NCI-H2171 treated with DMSO at 0.1 percent for 48 hours (cell line): ENCODE measurements at regions not wholly inside any gene's neighbourhood (a gene's known extent, or its start where the extent isn't known, plus 50 kb on each side); places are given as distances from the start of the nearest gene placed in this dataset.
"Not testable (repeated sequence)": the region's sequence is repeated elsewhere in the genome, so short reads cannot be mapped to it uniquely, and the experiment has no call there.

Experiments used
- DNase-seq: peaks from one replicate; lab custom pipeline; 2025; lab: John Stamatoyannopoulos, UW

DNA sequence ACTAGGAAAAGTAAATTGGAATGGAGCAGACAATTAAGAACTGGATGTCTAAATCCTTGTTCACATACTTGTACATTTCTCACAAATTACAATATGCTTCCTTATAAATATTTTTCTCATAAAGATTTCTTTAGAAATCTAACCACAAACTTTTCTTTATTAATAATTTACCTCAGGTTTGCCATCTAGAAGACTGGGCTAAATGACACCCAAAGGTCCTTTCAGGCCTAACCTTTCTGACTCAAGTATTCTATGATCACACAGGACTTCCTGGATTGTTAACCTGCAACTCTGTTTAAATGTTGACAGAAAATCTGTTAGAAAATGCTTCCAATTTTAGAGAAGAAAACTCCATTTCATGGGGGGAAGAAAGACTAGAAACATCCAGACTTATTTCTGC lies 330.5 kb upstream of the MAP3K7 start:
- DNase-seq = no peak

DNA sequence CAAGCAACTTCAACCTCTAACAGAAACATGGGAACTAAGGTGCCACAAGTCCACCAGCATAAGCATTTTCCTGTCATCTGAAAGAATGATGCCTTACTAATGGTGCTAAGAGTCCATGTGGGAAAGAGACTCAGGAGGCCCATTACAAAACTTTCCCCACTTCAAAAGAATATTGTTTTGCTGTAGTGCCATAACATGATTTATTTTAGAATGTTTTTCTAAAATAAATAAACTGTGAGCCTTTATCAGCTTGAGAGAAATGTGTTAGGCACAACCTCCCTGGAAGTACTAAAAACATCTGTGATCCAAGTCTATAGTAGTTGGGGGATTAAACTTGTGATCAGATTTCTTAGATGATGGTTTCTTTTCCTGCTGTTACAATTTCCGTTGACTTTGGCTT lies 330.1 kb upstream of the MAP3K7 start:
- DNase-seq = no peak

DNA sequence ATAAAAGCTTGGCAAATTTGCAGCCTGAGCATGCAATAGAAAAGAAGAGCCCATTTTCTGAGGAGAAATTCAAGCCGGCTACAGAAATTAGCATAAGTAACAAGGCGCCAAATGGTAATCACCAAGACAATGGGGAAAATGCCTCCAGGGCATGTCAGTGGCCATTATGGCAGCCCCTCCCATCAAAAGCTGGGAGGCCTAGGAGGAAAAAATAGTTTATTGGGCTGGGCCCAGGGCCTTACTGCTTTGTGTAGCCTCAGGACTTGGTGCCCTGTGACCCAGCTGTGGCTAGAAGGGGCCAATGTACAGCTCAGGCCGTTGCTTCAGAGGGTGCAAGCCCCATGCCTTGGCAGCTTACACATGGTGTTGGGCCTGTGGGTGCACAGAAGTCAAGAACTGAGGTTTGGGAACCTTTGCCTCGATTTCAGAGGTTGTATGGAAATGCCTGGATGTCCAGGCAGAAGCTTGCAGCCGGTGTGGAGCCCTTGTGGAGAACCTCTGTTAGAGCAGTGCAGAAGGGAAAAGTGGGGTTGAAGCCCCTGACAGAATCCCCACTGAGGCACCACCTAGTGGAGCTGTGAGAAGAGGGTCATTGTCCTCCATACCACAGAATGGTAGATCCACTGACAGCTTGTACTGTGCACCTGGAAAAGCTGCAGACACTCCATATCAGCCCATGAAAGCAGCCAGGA lies 328.5 kb upstream of the MAP3K7 start:
- DNase-seq = no peak

DNA sequence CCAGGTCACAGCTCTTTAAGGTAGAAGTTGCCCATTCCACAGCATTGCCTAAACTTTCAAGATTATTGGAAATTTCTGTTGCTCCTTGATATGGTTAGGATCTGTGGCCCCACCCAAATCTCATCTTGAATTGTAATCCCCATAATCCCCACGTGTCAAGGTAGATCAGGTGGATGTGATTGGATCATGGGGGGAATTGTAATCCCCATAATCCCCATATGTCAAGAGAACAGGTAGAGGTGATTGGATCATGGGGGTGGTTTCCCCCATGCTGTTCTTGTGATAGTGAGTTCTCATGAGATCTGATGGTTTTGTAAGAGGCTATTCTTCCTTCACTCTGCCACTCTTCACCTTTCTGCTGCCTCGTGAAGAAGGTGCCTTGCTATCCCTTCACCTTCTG lies 327.4 kb upstream of the MAP3K7 start:
- DNase-seq = no peak

DNA sequence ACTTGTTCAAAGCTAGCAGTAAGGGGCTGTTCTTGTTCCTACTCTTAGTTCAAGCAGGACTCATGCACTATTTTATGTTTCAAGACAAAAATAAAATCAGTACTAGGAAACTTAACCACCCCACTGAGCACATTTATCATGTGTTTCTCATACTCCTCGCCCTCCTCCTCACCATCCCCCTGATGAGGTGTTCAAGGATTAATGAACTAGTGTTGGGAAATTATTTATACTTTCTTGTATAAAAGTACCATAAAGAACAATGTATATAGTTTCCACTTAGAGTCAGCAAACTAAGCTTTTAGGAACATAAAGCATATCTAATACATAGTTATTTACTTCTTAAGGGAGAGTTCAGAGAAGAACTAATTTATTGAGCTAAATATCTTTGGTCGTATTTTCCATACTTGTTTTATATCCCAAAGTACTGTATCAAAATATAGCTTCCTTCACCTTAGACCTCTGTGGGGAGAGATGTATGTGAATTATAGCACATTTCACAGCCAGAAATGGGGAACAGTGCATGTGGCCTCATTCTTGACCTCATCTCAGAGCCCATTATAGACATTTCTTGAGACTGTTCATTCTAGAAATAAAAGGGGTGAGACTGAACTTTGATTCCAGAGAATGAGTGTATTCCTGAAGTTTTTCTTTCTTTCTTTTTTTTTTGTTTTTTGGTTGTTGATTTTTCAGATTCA lies 326.5 kb upstream of the MAP3K7 start:
- DNase-seq = no peak

DNA sequence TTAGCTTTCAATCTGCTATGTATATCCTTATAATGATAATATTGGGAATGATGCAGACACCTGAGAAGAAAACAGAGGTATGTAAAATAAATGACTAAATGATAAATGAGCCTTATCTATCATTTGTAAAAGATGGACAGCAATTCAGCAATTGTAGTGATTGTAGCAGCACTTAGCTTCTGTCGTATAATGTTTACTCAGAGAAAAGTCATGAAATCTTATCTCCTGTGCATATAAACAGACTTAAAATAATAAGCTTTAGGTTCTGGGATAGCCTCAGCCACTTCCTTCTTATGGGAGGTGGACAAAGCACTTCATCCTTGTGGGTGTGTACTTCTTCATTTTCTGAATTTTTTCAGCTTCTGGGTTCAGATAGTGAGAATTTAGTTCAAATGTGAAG lies 324.8 kb upstream of the MAP3K7 start:
- DNase-seq = no peak

DNA sequence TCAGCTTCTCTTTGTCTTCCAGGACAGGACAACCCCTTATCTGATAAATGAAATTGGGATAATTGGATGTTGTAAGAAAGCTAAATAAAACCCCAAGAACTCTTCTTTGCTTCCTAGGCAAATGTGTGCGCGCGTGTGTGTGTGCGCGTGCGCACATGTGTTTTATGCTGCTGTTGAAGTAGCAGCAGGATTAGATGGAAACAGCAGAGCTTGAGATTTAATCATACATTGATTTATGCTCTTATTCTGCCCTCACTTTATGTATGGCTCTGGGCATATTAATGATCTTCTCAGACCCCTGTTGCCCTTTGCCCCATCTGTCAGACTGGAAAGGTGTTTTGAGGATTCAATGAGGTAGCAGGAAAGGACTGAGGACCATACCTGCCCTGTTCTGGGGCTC lies 324.0 kb upstream of the MAP3K7 start:
- DNase-seq = no peak

DNA sequence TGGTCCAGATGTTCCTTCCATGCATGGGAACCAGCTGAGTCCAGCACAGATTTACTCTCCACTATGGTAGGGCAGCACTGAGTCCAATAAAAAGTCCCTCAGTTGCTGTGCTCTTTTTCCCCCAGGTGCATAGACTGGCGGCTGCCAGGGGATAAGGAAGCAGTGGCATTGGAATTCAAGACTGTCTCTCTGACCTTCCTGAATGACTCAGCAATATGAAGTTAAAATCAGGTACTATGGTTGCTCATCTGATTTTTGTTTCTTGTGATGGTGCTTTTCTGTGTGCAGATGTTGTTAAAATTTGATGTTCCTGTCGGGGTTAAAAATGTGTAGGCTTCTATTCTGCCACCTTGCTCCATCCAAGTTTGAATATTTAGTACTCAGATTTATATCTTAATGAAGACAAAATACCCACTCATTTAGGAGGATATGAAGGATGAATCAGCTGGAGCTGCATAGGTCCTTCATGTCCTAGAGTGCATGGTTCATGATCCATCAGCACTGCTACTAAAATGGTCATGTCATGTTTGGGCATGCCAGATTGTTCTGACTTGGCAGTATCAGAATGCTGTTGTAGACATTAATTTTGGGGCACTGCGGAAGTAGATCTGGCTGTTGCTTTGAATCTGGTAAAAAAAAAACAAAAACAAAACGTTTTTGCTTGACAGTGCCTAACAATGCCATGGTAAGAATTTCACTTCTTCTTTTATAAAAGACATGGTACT lies 321.2 kb upstream of the MAP3K7 start:
- no peak for DNase-seq

DNA sequence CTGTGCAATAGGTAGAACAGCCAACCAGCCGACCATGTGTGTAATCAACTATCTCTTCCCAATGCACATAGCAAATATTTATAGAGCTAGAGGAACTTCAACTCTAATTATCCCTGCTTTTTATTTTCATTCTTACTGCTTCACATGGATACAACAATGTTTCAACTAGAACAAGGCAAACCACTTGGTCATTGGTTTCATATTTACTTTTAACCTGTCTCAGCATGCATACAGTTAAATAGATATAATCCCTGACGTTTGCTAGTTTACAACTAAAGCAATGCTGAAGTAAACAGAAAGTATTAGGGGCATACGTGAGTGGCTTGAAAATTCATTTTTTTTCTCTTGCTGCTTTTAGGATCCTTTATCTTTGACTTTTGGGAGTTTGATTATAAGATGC lies 318.5 kb upstream of the MAP3K7 start:
- no peak for DNase-seq

DNA sequence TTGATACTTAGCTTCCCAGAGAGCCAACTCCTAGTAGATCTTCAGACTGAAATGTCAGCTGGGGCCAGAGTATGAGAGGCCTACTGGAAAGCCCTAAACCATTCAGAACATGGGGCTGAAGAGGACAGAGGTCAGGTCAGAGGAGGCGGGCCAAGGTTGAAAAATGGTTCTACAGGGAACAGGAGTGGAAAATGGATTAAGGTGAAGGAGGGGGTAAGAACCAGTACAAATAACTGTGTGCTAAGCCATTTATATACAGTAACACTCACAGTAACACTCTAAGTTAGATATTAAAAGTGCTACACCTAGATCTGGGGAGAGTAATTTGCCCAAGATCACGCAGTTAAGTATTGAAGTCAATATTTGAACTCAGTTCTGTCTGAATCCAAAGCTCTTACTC lies 313.2 kb upstream of the MAP3K7 start:
- no peak for DNase-seq

DNA sequence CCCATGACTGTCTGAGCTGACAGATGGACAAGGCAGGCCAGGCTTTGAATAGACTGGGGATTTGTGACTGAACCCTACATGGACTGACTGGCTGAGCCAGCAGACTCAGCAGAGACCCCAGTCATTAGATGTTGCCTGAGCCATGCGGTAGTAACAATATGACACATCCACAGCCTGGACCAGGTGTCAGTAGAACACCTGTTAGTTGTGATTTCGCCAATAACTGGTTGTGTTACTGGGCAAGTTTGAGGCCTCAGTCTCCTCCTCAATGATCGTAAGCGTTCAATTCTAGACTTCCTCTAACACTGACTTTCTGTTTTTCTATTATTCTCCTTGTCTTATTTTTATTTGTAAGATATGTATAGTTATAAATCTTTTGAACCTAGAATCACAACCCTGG lies 311.9 kb upstream of the MAP3K7 start:
- DNase-seq = no peak

DNA sequence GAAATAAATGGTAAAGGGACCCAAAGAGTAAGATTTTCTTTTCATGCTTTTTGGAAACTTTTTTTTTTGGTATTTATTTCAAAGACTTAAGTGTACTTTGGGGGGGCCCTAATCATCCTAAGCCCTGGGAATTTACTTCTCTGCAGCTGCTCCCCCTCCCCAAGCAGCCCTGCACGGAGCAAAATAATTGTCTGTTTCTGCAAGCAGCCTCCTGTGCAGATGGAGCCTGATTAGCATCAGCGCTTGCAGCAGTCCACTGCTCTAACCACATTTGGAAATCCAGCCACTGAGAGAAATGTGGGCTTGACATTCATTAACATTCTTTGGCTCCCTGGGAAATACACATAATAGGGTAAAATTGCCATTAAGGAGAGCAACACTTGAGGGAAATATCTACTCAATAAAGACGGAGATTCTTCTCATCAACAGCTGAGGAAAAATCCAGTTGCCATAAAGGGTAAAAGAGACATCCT lies 309.2 kb upstream of the MAP3K7 start:
- peak; percentile 34 for DNase-seq

DNA sequence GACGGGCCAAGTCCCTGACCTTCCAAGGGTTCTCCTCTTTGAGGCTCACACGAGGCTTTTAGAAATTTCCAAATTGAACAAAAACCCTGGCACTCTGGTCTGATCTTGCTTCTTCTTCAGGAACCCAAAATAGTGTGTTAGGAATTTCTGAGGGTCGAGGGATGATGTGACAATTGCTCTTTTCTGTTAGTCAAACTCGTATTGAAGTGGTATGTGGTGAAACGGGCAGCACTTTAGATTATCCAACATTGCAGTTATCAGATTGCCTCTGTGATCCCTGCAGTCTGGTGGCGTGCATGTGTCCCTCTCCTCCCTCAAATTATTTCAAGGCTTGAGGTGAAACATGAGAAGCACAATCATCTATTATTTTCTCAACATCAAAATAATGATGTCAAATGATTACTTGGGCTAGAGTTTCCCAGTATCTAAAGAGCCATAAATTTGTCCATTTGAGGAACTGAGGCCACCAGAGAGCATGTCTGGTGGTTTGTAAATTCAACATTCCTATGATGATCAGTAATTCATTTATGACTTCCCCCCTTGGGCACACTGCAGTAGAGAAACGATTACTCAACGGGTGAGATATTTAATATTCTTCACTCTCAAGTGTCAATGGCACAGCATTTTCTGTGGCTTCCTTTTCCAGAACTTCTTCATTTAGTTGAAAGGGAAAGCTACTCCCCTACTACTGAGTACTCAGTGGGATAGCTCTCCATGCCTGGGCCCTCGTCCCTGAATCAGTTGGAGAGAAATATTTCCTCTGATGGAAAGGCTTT lies 308.6 kb upstream of the MAP3K7 start:
- peak; percentile 10 for DNase-seq

DNA sequence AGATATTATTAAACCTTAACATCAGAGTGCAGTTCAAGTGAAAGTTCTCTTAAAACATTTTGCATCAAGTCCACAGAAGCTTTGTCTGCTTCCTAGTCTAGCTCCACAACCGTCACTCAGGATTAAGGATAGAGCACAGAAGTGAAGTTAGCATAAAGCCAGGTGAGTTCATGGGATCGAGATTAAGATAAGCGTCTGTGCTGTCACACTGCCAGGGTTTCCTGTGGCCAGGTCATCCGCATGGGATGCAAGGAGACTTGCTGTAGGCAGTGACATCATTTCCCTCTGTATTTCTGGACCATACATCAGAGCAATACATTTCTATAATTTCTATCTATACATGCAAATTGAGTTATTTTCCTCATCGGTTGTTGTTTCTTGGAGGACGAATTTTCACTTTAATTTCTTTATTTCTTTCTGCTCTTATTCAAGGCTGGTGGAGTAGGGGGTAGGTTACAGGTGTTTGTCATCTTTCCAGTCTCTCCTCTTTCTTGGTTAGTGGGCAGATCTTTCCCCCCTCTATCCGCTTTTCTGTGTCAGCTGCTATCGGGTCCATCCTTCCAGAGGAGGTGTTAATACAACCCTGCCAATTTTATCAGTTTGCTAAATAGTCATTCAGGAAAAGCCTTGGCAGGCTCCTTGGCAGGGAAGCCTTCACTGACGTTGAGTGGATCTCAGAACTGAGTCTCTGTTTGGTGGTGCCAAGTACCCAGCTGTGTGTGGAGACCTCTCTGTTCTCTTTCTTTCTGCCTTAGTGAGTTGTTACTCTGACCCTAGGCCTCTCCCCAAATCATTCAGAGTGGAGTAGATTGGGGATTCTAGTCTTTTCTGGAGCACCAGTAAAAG lies 307.6 kb upstream of the MAP3K7 start:
- no peak for DNase-seq

DNA sequence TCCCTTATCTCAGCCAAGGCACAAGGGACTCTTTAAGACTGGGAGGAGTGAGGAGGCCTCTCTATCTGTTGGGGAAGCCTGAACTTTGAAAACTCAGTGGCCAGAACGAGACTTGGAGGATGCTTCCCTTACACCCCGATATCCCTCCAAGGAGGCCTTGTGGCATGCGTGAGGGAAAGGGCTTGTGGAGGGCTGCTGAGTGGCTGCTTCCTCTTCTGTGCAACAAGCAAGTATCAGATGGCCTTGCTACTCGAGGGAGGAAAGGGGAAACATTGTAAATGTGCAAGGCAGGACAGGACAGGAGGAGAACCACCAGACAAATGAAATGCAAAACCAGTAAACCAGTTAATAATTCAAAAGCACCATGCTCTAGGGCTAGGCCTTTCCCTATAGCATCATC lies 306.5 kb upstream of the MAP3K7 start:
- no peak for DNase-seq

DNA sequence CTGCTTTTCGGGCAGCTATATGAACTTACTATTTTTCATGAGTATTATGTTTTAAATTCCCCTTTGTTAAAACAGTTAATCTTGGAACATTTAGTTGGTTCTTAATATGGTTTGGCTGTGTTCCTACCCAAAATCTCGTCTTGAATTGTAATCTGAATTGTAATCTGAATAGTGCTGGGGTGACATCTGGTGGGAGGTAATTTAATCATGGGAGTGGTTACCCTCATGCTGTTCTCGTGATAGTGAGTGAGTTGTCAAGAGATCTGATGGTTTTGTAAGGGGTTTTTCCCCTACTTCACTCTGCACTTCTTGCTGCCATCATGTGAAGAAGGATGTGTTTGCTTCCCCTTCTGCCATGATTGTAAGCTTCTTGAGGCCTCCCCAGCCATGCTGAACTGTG lies 305.4 kb upstream of the MAP3K7 start:
- DNase-seq = peak; percentile 65

DNA sequence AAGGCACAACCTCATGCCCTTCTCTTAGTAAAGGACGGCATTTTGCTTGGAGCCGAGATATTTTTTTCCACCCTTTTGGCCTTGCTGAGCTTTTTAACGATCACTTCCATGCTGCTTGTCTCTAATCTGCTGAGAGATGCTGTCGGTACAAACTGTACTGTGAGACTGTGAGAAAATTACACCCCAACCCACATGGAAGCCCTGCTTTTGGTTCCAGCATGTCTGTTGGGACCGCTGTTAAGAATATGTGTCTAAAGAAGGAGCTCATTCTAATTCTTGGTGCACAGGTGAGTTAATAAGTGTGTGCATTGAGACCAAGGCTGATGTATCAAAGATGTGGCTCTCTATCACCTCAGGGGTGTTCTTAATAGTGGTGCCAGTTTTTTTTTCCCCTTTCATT lies 304.5 kb upstream of the MAP3K7 start:
- no peak for DNase-seq

DNA sequence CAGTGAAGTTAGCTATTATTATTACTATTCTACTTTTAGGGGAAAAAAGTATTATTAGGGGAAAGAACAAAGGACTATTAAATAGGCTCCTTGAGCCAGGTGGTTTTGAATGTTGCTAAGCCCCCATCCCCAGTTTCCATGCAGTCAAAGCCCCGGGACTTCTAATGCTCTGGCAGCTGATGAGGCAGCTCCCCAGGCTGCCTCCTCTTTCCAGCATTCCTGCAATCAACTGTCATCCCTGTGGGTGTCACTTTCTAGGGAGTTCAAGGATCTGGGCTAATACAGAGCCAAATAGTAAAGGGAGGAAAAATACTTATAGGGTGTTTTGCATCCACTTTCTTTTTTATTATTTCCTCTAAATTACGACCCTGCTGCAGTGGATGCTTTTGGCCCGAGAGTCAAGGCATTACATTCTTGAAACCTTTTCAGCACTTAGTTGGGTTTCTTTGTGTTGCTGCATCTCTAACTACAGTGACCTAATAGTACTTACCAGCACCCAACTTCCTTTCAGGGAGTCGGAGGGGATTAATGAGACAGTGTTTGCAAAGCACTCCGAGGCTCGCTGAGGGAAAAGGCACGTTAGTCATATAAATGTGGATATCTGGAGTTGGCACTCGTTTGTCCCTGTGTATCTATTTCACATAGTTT lies 303.9 kb upstream of the MAP3K7 start:
- no peak for DNase-seq

DNA sequence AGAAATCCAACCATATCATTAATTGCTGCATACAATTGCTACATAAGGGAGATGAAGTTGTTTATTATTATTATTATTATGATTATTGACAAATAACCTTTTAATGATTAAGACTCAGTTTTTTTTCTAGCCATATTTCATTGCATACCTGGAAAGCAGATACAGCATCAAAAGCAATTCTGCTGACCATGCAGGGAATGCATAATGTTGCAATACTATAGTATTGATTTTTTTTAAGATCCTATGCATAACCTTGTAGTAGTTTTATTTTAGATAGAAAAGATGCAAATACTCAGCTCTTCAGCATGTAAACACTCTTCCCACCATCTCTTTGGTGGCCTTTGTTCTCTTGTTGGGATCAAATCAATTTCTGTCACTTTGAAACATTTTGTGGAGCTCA lies 300.9 kb upstream of the MAP3K7 start:
- no peak for DNase-seq

DNA sequence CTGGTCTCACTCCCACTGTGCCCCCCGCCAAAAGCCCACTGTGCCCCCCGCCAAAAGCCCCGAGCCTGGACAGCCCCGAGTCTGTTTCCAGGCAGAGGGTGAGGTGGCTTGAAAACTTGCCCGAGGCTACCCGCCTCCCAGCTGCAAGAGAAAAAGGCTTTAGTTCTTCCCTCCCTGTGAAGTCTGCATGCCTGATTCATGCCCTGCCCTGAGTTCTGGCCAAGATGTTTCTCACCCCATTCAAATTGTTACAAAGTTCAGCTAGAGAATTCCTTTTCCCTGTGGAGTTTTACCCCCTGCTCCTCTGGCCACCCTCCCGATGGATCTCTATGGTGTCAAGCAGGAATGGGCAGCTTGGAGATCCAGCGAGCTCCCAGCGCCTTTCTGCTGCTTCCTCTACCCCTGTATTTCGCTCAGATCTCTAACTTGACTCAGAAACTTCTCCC lies 298.8 kb upstream of the MAP3K7 start:
- DNase-seq = no peak

DNA sequence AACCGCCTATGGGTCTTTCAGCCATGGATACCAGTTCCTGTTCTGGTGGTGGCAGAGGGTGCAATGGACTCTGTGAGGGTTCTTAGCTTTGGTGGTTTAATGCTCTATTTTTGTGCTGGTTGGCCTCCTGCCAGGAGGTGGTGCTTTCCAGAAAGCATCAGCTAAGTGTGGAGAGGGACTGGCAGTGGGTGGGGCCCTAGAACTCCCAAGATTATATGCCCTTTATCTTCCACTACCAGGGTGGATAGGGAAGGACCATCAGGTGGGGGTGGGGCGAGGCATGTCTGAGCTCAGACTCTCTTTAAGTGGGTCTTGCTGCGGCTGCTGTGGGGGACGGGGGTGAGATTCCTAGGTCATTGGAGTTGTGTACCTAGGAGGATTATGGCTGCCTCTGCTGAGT lies 298.3 kb upstream of the MAP3K7 start:
- not testable (repeated sequence) for DNase-seq
